Left lung (tissue), 4 donors: ENCODE measurements at regions not wholly inside any gene's neighbourhood (a gene's known extent, or its start where the extent isn't known, plus 50 kb on each side); places are given as distances from the start of the nearest gene placed in this dataset.

Source experiments
- ATAC-seq: fragments of 200-7000 bp; cut with Tn5 transposase; one replicate; pipeline ENCODE4 v1.9.1; 2020; ENCODE audit warnings: moderate library complexity
- DNase-seq, 4 donors: peaks; one replicate each; pipeline ENCODE4 v3.0.0-alpha.2; 2013 to 2020
- H3K27ac ChIP-seq, 2 donors: fragments of 200-600 bp; sonication (generic) in 1 of 2; one replicate each; pipeline versions ENCODE4 v1.5.0 to v1.8.0; 2020 to 2021
- H3K27me3 ChIP-seq, 2 donors: fragments of 200-600 bp; sonication (generic) in 1 of 2; one replicate each; pipeline versions ENCODE4 v1.5.0 to v1.8.0; 2020 to 2021
- H3K36me3 ChIP-seq, 2 donors: fragments of 200-600 bp; sonication (generic) in 1 of 2; one replicate each; pipeline versions ENCODE4 v1.5.0 to v1.8.0; 2020 to 2021
- H3K4me1 ChIP-seq, 2 donors: fragments of 200-600 bp; one replicate each; pipeline ENCODE4 v1.8.0; 2021
- H3K4me3 ChIP-seq, 2 donors: fragments of 200-600 bp; sonication (generic) in 1 of 2; one replicate each; pipeline versions ENCODE4 v1.5.0 to v1.8.0; 2020 to 2021; ENCODE audit warnings: mild to moderate bottlenecking in 1 of 2
- H3K9me3 ChIP-seq, 2 donors: fragments of 200-600 bp; sonication (generic) in 1 of 2; one replicate each; pipeline versions ENCODE4 v1.5.0 to v1.8.0; 2020 to 2021
- intact Hi-C, 2 donors: fragments of 100-400 bp; cut with DNase I; formaldehyde crosslinking; loops; one replicate each; pipeline versions ENCODE4 v1.11.2 to v1.14.2; 2022
- TF ChIP-seq, protein P1 (sequence below), 2 donors: fragments of 200-600 bp; sonication (generic) in 1 of 2; IDR thresholded peaks; one replicate each; pipeline versions ENCODE4 v1.5.0 to v1.8.0; 2021; ENCODE audit warnings: antibody characterized with exemption in 2 of 2
- donor health status: DM: no; HTN: yes; CAD: no.
- donor health status: DM: no; HTN: no; CAD: no.

DNA sequence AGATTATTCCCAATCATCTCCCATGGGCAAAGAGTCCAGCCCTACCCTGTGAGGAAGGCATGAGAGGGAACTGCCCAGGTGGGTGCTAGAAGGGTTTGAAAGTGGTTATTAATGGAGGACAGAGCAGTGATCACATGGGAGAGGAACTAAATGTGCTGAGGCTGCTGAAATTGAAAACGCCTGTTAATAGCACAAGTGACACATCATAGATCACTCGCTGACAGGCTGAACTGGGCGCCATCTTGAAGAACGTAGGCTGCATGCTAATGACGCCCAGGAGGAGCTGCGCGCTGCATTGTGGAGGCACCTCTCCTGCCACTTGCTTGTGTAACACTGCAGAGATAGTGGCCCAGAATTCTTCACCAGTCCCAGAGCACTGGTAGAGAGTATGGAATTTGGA, 182.9 kb downstream of the KCNA5 start:
- Histone ChIP-seq H3K27me3 (no peaks in the 10 kb centered on the region), H3K4me3 (no peak overlapping the region), H3K27ac (no peak overlapping the region), H3K4me1 (no peaks in the 10 kb centered on the region), H3K9me3 (no peaks in the 10 kb centered on the region), H3K36me3 (no peaks in the 10 kb centered on the region)
- no peak for ATAC-seq
- DNase-seq = no peak
- intact Hi-C loops = no loop called here
- TF ChIP-seq, protein P1, sequence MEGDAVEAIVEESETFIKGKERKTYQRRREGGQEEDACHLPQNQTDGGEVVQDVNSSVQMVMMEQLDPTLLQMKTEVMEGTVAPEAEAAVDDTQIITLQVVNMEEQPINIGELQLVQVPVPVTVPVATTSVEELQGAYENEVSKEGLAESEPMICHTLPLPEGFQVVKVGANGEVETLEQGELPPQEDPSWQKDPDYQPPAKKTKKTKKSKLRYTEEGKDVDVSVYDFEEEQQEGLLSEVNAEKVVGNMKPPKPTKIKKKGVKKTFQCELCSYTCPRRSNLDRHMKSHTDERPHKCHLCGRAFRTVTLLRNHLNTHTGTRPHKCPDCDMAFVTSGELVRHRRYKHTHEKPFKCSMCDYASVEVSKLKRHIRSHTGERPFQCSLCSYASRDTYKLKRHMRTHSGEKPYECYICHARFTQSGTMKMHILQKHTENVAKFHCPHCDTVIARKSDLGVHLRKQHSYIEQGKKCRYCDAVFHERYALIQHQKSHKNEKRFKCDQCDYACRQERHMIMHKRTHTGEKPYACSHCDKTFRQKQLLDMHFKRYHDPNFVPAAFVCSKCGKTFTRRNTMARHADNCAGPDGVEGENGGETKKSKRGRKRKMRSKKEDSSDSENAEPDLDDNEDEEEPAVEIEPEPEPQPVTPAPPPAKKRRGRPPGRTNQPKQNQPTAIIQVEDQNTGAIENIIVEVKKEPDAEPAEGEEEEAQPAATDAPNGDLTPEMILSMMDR (IDR thresholded peaks at IDR 0.05) = no peak

GRCh38 chr12:5227708-5228373, 184.2 kb downstream of the KCNA5 start:
- DNase-seq (no peak), ATAC-seq (no peak)
- TF ChIP-seq, protein P1 (IDR thresholded peaks at IDR 0.05) = no peak
- Histone ChIP-seq H3K27ac (no peak overlapping the region), H3K4me1 (no peaks in the 10 kb centered on the region), H3K36me3 (no peaks in the 10 kb centered on the region), H3K27me3 (no peaks in the 10 kb centered on the region), H3K9me3 (no peaks in the 10 kb centered on the region), H3K4me3 (no peak overlapping the region)
- intact Hi-C loops = no loop called here

DNA sequence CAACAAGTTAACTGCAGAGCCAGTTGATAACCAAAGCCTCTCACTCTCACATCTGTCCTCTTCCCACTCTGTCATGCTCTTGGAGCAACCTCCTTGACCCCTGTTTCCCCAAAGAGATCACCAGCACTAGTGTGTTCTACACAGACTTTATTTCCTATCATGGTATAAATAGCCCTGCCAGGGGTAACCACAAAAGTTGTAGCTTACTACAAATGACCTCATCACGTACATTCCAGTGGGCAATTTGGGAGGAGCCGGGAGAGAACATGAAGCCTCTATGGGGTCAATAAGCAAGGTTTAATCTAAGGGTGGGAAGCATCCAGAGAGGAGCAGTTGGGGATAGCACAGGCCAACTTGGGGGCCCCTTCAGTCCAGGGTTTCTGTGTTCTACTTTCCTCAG, 186.5 kb downstream of the KCNA5 start:
- no peaks in the 10 kb centered on the region for H3K4me1 ChIP-seq
- intact Hi-C loops = no loop called here

GRCh38 chr12:5230861-5231260, 187.2 kb downstream of the KCNA5 start:
- no peak overlapping the region for H3K4me3 ChIP-seq
- no peaks in the 10 kb centered on the region for H3K4me1 ChIP-seq
- intact Hi-C loops = no loop called here
- DNase-seq (no peak), ATAC-seq (no peak)
- H3K27me3 ChIP-seq = no peaks in the 10 kb centered on the region
- no peaks in the 10 kb centered on the region for H3K9me3 ChIP-seq
- no peaks in the 10 kb centered on the region for H3K36me3 ChIP-seq
- H3K27ac ChIP-seq = no peak overlapping the region
- TF ChIP-seq, protein P1 (IDR thresholded peaks at IDR 0.05) = no peak

More for the DNA sequence above, 186.5 kb downstream of the KCNA5 start:
- Histone ChIP-seq H3K27me3 (no peaks in the 10 kb centered on the region), H3K9me3 (no peaks in the 10 kb centered on the region), H3K36me3 (no peaks in the 10 kb centered on the region), H3K4me3 (no peak overlapping the region), H3K27ac (no peak overlapping the region)
- ATAC-seq (no peak), DNase-seq (no peak)
- TF ChIP-seq, protein P1 (IDR thresholded peaks at IDR 0.05) = no peak

GRCh38 chr12:5232291-5232690, 188.6 kb downstream of the KCNA5 start:
- no peaks in the 10 kb centered on the region for H3K9me3 ChIP-seq
- no peaks in the 10 kb centered on the region for H3K4me1 ChIP-seq
- DNase-seq = no peak
- no peaks in the 10 kb centered on the region for H3K27me3 ChIP-seq
- H3K36me3 ChIP-seq = no peaks in the 10 kb centered on the region
- no peak overlapping the region for H3K27ac ChIP-seq
- TF ChIP-seq, protein P1 (IDR thresholded peaks at IDR 0.05) = no peak
- H3K4me3 ChIP-seq = no peak overlapping the region
- intact Hi-C loops = no loop called here
- ATAC-seq = no peak
